Endodermal cell (in vitro differentiated cells): ENCODE measurements at regions not wholly inside any gene's neighbourhood (a gene's known extent, or its start where the extent isn't known, plus 50 kb on each side); places are given as distances from the start of the nearest gene placed in this dataset.

Experiments
- DNase-seq: peaks from one replicate; pipeline ENCODE4 v3.0.0-alpha.2; 2017
- H3K27ac ChIP-seq: 2 replicates; pipeline ENCODE4 v1.5.1; 2013; ENCODE audit warnings: mild to moderate bottlenecking, low read depth, low read length, moderate library complexity
- H3K27me3 ChIP-seq: 2 replicates; pipeline ENCODE4 v1.6.1; 2013; ENCODE audit warnings: mild to moderate bottlenecking, low read length, moderate library complexity; ENCODE audit not compliant: insufficient read depth, control insufficient read depth, poor library complexity, severe bottlenecking
- H3K36me3 ChIP-seq: 2 replicates; pipeline ENCODE4 v1.7.0; 2013; ENCODE audit warnings: mild to moderate bottlenecking, low read length, moderate library complexity; ENCODE audit not compliant: control insufficient read depth, insufficient read depth
- H3K4me1 ChIP-seq: one replicate; pipeline ENCODE4 v1.7.0; 2013; ENCODE audit warnings: low read length; ENCODE audit not compliant: control insufficient read depth, insufficient read depth
- H3K4me3 ChIP-seq: 2 replicates; pipeline ENCODE4 v1.5.1; 2013; ENCODE audit warnings: mild to moderate bottlenecking, low read length, moderate library complexity
- H3K9ac ChIP-seq: 2 replicates; pipeline ENCODE4 v1.6.1; 2013; ENCODE audit warnings: mild to moderate bottlenecking, low read length, moderate library complexity; ENCODE audit not compliant: poor library complexity, severe bottlenecking; ENCODE audit errors: extremely low read depth
- H3K9me3 ChIP-seq: 2 replicates; pipeline ENCODE4 v1.6.1; 2013; ENCODE audit warnings: mild to moderate bottlenecking, low read length, moderate library complexity; ENCODE audit not compliant: control insufficient read depth
- H3K27ac Mint-ChIP-seq: 2 replicates; pipeline ENCODE4 v1.8.0; 2020; ENCODE audit warnings: mixed read lengths
- H3K27me3 Mint-ChIP-seq: 2 replicates; pipeline ENCODE4 v1.8.0; 2021; ENCODE audit warnings: mild to moderate bottlenecking, mixed read lengths; ENCODE audit not compliant: insufficient read depth
- H3K36me3 Mint-ChIP-seq: 2 replicates; pipeline ENCODE4 v1.8.0; 2020; ENCODE audit warnings: low read depth, mixed read lengths
- H3K4me1 Mint-ChIP-seq: 2 replicates; pipeline ENCODE4 v1.8.0; 2020; ENCODE audit warnings: mixed read lengths
- H3K4me3 Mint-ChIP-seq: 2 replicates; pipeline ENCODE4 v1.8.0; 2020; ENCODE audit warnings: mild to moderate bottlenecking, moderate library complexity, mixed read lengths
- H3K9me3 Mint-ChIP-seq: 2 replicates; pipeline ENCODE4 v1.8.0; 2020; ENCODE audit warnings: mild to moderate bottlenecking, mixed read lengths
- CTCF ChIP-seq: fragments of 200-600 bp; sonication (generic); conservative IDR thresholded peaks from 2 replicates; pipeline ENCODE4 v1.5.0; 2021; ENCODE audit warnings: antibody characterized with exemption, mild to moderate bottlenecking
- WGBS, 2 experiments: methylation state at CpG; one replicate each; pipeline versions ENCODE4 v1.1.5 to v1.1.7; 2013; ENCODE audit warnings: missing lambda C conversion rate in 2 of 2, mixed read lengths in 1 of 2; ENCODE audit not compliant: insufficient coverage in 1 of 2, insufficient read length in 1 of 2; 5-methylcytosine and 5-hydroxymethylcytosine counted together

- Histone ChIP-seq H3K36me3 (no peaks in the 10 kb centered on the region), H3K4me1 (no peaks in the 10 kb centered on the region), H3K27ac (no peak overlapping the region), H3K4me3 (no peak overlapping the region), H3K9ac (no peak overlapping the region), H3K9me3 (peaks cover 18% of the 10 kb centered on the region), H3K27me3 (no peaks in the 10 kb centered on the region)
- WGBS, 2 experiments: 78 to 100% methylated on average over 1 to 2 of the region's 2 CpGs
- Mint-ChIP-seq H3K4me1 (no peaks in the 10 kb centered on the region), H3K27me3 (no peaks in the 10 kb centered on the region), H3K4me3 (no peak overlapping the region), H3K36me3 (no peaks in the 10 kb centered on the region), H3K9me3 (peaks cover 21% of the 10 kb centered on the region), H3K27ac (no peak overlapping the region)
- DNase-seq: no peak
- no peak for TF ChIP-seq CTCF
Observed at GRCh38 chr6:67394254-67394653, 1240.8 kb upstream of the ADGRB3 start.

- no peak for DNase-seq
- Histone ChIP-seq H3K9ac (no peak overlapping the region), H3K4me1 (no peaks in the 10 kb centered on the region), H3K27ac (no peak overlapping the region), H3K36me3 (no peaks in the 10 kb centered on the region), H3K27me3 (no peaks in the 10 kb centered on the region), H3K9me3 (peaks cover 18% of the 10 kb centered on the region), H3K4me3 (no peak overlapping the region)
- no peak for TF ChIP-seq CTCF
- 94 to 100% methylated on average over 1 of the region's 1 CpG for WGBS, 2 experiments
- Mint-ChIP-seq H3K4me3 (no peak overlapping the region), H3K27ac (no peak overlapping the region), H3K27me3 (no peaks in the 10 kb centered on the region), H3K36me3 (no peaks in the 10 kb centered on the region), H3K9me3 (peaks cover 21% of the 10 kb centered on the region), H3K4me1 (no peaks in the 10 kb centered on the region)
Observed at GRCh38 chr6:67393356-67393755, 1241.7 kb upstream of the ADGRB3 start.

GRCh38 chr6:67391955-67392354 lies 1243.1 kb upstream of the ADGRB3 start:
- H3K9me3 ChIP-seq: peaks cover 18% of the 10 kb centered on the region
- no peak overlapping the region for H3K4me3 ChIP-seq
- no peak overlapping the region for H3K9ac ChIP-seq
- no peak overlapping the region for H3K4me3 Mint-ChIP-seq
- no peak overlapping the region for H3K27ac Mint-ChIP-seq
- no peaks in the 10 kb centered on the region for H3K4me1 Mint-ChIP-seq
- no peak for TF ChIP-seq CTCF
- no peaks in the 10 kb centered on the region for H3K4me1 ChIP-seq
- H3K27me3 ChIP-seq: no peaks in the 10 kb centered on the region
- H3K27me3 Mint-ChIP-seq: no peaks in the 10 kb centered on the region
- H3K36me3 ChIP-seq: no peaks in the 10 kb centered on the region
- WGBS, 2 experiments: 76 to 83% methylated on average over 2 of the region's 2 CpGs
- peaks cover 21% of the 10 kb centered on the region for H3K9me3 Mint-ChIP-seq
- no peak for DNase-seq
- H3K27ac ChIP-seq: no peak overlapping the region
- no peaks in the 10 kb centered on the region for H3K36me3 Mint-ChIP-seq
